Body of pancreas (tissue), 4 donors: ENCODE measurements at regions not wholly inside any gene's neighbourhood (a gene's known extent, or its start where the extent isn't known, plus 50 kb on each side); places are given as distances from the start of the nearest gene placed in this dataset.

Source experiments
- CTCF ChIP-seq, 7 experiments: fragments of 450-650 bp in 4 of 7; fragments of 200-600 bp in 3 of 7; sonication (generic) in 3 of 7; IDR thresholded peaks; one replicate each; pipeline ENCODE4 v1.5.1; 2016 to 2019; ENCODE audit warnings: antibody characterized with exemption in 7 of 7
- POLR2A ChIP-seq, 3 donors: fragments of 450-650 bp; IDR thresholded peaks; one replicate each; pipeline ENCODE4 v1.6.1; 2016; ENCODE audit warnings: antibody characterized with exemption in 3 of 3, mild to moderate bottlenecking in 2 of 3

- TF ChIP-seq CTCF (IDR thresholded peaks at IDR 0.05) (no peak), POLR2A (IDR thresholded peaks at IDR 0.05) (no peak)
Measured at GRCh38 chr16:14346278-14347142, 275.4 kb downstream of the MRTFB start.
